ENCODE measurements at regions not wholly inside any gene's neighbourhood (a gene's known extent, or its start where the extent isn't known, plus 50 kb on each side); places are given as distances from the start of the nearest gene placed in this dataset.

GRCh38 chr1:87955038-87955437, 626.4 kb downstream of the LMO4 start:
- TF ChIP-seq, protein P1, sequence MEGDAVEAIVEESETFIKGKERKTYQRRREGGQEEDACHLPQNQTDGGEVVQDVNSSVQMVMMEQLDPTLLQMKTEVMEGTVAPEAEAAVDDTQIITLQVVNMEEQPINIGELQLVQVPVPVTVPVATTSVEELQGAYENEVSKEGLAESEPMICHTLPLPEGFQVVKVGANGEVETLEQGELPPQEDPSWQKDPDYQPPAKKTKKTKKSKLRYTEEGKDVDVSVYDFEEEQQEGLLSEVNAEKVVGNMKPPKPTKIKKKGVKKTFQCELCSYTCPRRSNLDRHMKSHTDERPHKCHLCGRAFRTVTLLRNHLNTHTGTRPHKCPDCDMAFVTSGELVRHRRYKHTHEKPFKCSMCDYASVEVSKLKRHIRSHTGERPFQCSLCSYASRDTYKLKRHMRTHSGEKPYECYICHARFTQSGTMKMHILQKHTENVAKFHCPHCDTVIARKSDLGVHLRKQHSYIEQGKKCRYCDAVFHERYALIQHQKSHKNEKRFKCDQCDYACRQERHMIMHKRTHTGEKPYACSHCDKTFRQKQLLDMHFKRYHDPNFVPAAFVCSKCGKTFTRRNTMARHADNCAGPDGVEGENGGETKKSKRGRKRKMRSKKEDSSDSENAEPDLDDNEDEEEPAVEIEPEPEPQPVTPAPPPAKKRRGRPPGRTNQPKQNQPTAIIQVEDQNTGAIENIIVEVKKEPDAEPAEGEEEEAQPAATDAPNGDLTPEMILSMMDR (IDR thresholded peaks at IDR 0.05; ENCODE audit: insufficient read depth, low read length, poor library complexity, severe bottlenecking): no peak
- Histone ChIP-seq H3K4me3 (ENCODE audit: low read depth, low read length) (no peak overlapping the region), H3K27me3 (ENCODE audit: control insufficient read depth, insufficient read depth, low read length) (no peaks in the 10 kb centered on the region)

GRCh38 chr1:87956072-87956471, 627.4 kb downstream of the LMO4 start:
- Histone ChIP-seq H3K27me3 (ENCODE audit: control insufficient read depth, insufficient read depth, low read length) (no peaks in the 10 kb centered on the region), H3K36me3 (ENCODE audit: control insufficient read depth, insufficient read depth, low read length) (no peaks in the 10 kb centered on the region), H3K4me3 (ENCODE audit: low read depth, low read length) (no peak overlapping the region)
- TF ChIP-seq, protein P1 (IDR thresholded peaks at IDR 0.05; ENCODE audit: insufficient read depth, low read length, poor library complexity, severe bottlenecking): no peak
- peak; percentile 94 for DNase-seq (ENCODE audit: low read depth)

More at GRCh38 chr1:87955038-87955437, 626.4 kb downstream of the LMO4 start:
- no peaks in the 10 kb centered on the region for H3K36me3 ChIP-seq (ENCODE audit: control insufficient read depth, insufficient read depth, low read length)
- DNase-seq (ENCODE audit: low read depth): no peak

DNA sequence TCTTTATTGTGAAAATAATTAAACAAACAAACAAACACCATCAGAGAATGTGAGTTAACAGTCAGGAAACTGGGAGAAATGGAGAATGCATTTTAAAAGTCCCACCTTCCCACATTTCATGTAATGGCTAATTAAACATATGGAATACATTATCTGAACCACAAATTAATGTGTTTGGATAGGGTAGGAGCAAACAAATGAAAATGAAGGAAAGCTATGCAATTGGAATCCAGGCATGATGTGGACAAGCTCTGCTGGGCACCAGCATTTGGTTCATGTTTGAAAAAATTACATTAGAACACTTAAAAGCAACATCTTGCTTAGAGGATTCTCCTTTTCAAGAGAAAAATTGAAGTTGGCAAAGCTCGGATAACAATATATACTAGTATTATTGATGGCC, 628.1 kb downstream of the LMO4 start:
- Histone ChIP-seq H3K27me3 (ENCODE audit: control insufficient read depth, insufficient read depth, low read length) (no peaks in the 10 kb centered on the region), H3K4me3 (ENCODE audit: low read depth, low read length) (no peak overlapping the region), H3K36me3 (ENCODE audit: control insufficient read depth, insufficient read depth, low read length) (no peaks in the 10 kb centered on the region)
- TF ChIP-seq, protein P1 (IDR thresholded peaks at IDR 0.05; ENCODE audit: insufficient read depth, low read length, poor library complexity, severe bottlenecking): no peak
- no peak for DNase-seq (ENCODE audit: low read depth)

DNA sequence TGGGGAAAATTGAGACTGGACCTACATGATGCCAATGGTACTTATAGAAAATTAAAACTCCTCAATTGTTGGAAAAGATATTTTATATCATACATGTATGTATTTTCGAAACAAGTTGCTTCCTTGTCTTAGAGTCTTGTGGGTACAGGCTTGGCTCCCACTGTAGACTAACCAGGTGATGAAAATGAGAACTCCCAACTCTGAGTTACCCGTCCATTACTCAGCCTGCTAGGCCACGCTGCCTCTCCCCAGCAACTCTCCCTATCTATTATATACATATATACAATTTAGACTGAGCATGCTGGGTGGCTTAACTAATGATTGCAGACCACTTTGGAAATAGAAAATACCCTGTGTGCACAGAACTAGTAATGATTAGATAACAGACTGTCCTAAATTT, 628.7 kb downstream of the LMO4 start:
- DNase-seq (ENCODE audit: low read depth): no peak
- Histone ChIP-seq H3K36me3 (ENCODE audit: control insufficient read depth, insufficient read depth, low read length) (no peaks in the 10 kb centered on the region), H3K4me3 (ENCODE audit: low read depth, low read length) (no peak overlapping the region), H3K27me3 (ENCODE audit: control insufficient read depth, insufficient read depth, low read length) (no peaks in the 10 kb centered on the region)
- TF ChIP-seq, protein P1 (IDR thresholded peaks at IDR 0.05; ENCODE audit: insufficient read depth, low read length, poor library complexity, severe bottlenecking): no peak

GRCh38 chr1:87958201-87958600, 629.5 kb downstream of the LMO4 start:
- Histone ChIP-seq H3K27me3 (ENCODE audit: control insufficient read depth, insufficient read depth, low read length) (no peaks in the 10 kb centered on the region), H3K36me3 (ENCODE audit: control insufficient read depth, insufficient read depth, low read length) (no peaks in the 10 kb centered on the region), H3K4me3 (ENCODE audit: low read depth, low read length) (no peak overlapping the region)
- TF ChIP-seq, protein P1 (IDR thresholded peaks at IDR 0.05; ENCODE audit: insufficient read depth, low read length, poor library complexity, severe bottlenecking): no peak
- DNase-seq (ENCODE audit: low read depth): no peak

GRCh38 chr1:87958716-87959115, 630.0 kb downstream of the LMO4 start:
- no peaks in the 10 kb centered on the region for H3K27me3 ChIP-seq (ENCODE audit: control insufficient read depth, insufficient read depth, low read length)
- TF ChIP-seq, protein P1 (IDR thresholded peaks at IDR 0.05; ENCODE audit: insufficient read depth, low read length, poor library complexity, severe bottlenecking): no peak
- DNase-seq (ENCODE audit: low read depth): no peak
- no peaks in the 10 kb centered on the region for H3K36me3 ChIP-seq (ENCODE audit: control insufficient read depth, insufficient read depth, low read length)
- no peak overlapping the region for H3K4me3 ChIP-seq (ENCODE audit: low read depth, low read length)
